ENCODE measurements at regions not wholly inside any gene's neighbourhood (a gene's known extent, or its start where the extent isn't known, plus 50 kb on each side); places are given as distances from the start of the nearest gene placed in this dataset.

DNA sequence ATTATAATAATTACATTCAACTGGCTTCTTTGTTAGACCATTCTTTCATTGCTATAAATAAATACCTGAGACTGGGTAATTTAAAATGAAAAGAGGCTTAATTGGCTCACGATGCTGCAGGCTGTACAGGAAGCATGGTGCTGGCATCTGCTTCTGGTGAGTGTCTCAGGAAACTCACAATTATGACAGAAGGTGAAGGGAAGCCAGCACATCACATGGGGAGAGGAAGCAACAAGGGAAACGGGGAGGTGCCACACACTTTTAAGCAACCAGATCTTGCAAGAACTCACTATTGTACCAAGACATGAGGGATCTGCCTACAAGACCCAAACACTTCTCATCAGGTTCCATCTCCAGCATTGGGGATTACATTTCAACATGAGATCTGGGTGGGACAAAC is 413.1 kb upstream of the ARRDC4 start:
- Histone ChIP-seq H3K27me3 (replicated peaks; ENCODE audit: insufficient read depth) (no peaks in the 10 kb centered on the region), H3K36me3 (no peaks in the 10 kb centered on the region), H3K27ac (no peak overlapping the region), H3K4me1 (replicated peaks) (no peaks in the 10 kb centered on the region), H3K4me3 (no peak overlapping the region), H3K9me3 (no peaks in the 10 kb centered on the region)
- TF ChIP-seq POLR2A (IDR thresholded peaks at IDR 0.05), result no peak
- TF ChIP-seq POLR2AphosphoS5 (IDR thresholded peaks at IDR 0.05), result no peak
- TF ChIP-seq, protein P1, sequence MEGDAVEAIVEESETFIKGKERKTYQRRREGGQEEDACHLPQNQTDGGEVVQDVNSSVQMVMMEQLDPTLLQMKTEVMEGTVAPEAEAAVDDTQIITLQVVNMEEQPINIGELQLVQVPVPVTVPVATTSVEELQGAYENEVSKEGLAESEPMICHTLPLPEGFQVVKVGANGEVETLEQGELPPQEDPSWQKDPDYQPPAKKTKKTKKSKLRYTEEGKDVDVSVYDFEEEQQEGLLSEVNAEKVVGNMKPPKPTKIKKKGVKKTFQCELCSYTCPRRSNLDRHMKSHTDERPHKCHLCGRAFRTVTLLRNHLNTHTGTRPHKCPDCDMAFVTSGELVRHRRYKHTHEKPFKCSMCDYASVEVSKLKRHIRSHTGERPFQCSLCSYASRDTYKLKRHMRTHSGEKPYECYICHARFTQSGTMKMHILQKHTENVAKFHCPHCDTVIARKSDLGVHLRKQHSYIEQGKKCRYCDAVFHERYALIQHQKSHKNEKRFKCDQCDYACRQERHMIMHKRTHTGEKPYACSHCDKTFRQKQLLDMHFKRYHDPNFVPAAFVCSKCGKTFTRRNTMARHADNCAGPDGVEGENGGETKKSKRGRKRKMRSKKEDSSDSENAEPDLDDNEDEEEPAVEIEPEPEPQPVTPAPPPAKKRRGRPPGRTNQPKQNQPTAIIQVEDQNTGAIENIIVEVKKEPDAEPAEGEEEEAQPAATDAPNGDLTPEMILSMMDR (IDR thresholded peaks at IDR 0.05), result no peak
- WGBS, result 61% methylated on average over 2 of the region's 2 CpGs
- DNase-seq (ENCODE audit: low spot score), result no peak
- intact Hi-C loops (cut with DNase I), result no loop called here

DNA sequence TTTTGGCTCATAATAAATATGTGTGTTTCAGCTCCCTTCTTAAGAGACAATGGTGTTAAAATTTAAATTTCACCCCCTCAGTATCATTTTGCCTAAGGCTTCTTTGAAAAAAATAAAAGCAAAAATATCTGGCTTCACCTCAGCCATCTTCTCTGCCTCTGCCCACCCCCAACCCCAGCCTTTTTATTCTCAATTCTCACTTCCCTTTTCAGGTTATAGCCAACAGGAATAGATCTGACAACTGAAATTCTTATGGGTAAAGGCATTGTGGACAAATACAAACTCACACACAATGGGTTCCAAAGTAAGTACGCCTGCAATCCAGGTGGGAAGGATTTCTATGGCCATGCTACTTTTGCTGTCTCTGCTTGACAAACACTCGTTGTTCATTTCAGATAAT is 399.0 kb upstream of the ARRDC4 start:
- intact Hi-C loops (cut with DNase I), result no loop called here
- Histone ChIP-seq H3K9me3 (no peaks in the 10 kb centered on the region), H3K4me1 (replicated peaks) (no peaks in the 10 kb centered on the region), H3K27me3 (replicated peaks; ENCODE audit: insufficient read depth) (no peaks in the 10 kb centered on the region), H3K36me3 (no peaks in the 10 kb centered on the region), H3K27ac (no peak overlapping the region), H3K4me3 (no peak overlapping the region)
- no peak for DNase-seq (ENCODE audit: low spot score)
- 76% methylated on average over 2 of the region's 2 CpGs for WGBS
- TF ChIP-seq POLR2A (IDR thresholded peaks at IDR 0.05), result no peak
- no peak for TF ChIP-seq POLR2AphosphoS5 (IDR thresholded peaks at IDR 0.05)
- TF ChIP-seq, protein P1 (IDR thresholded peaks at IDR 0.05), result no peak

DNA sequence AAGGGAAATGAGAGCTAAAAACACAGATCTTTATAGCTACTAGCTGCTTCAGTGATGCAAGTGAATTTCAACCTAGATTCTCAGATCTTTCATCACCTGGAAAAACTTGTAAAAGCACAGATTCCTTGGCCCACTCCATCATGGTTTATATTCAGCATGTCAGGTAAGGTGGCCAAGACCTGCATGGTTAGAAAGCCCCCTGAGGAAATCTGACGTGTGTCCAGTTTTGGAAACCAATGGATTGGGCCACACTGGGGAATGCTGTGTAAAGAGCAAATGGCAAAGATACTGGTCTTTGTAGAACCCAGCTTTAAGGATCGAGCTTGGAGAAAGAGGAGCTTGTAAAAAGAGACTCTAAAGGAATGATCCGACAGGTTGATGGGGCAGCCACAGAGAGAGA is 397.0 kb upstream of the ARRDC4 start:
- intact Hi-C loops (cut with DNase I), result no loop called here
- Histone ChIP-seq H3K27me3 (replicated peaks; ENCODE audit: insufficient read depth) (no peaks in the 10 kb centered on the region), H3K27ac (no peak overlapping the region), H3K4me1 (replicated peaks) (no peaks in the 10 kb centered on the region), H3K36me3 (no peaks in the 10 kb centered on the region), H3K9me3 (no peaks in the 10 kb centered on the region), H3K4me3 (no peak overlapping the region)
- no peak for DNase-seq (ENCODE audit: low spot score)
- WGBS, result 36% methylated on average over 3 of the region's 3 CpGs
- TF ChIP-seq POLR2A (IDR thresholded peaks at IDR 0.05) (no peak), POLR2AphosphoS5 (IDR thresholded peaks at IDR 0.05) (no peak)
- TF ChIP-seq, protein P1 (IDR thresholded peaks at IDR 0.05), result no peak

DNA sequence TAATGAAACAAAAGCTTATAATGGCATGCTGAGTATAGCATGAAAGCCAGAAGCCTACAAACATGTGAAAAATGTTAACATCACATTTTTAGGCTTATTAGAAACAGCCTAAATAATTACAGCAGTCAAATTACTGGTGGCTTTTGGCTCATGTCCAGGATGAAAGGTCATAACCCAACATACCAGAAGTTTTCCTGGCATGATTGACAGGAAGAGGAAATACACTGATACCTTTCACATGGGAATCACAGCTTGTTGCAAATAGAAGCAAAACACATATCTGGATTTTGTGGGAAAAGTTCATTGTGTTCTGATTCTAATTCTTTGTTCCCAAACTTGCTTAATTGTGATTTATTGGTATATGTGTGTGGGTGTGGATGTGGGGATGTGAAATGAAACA is 393.5 kb upstream of the ARRDC4 start:
- Histone ChIP-seq H3K27me3 (replicated peaks; ENCODE audit: insufficient read depth) (no peaks in the 10 kb centered on the region), H3K4me1 (replicated peaks) (no peaks in the 10 kb centered on the region), H3K9me3 (no peaks in the 10 kb centered on the region), H3K27ac (no peak overlapping the region), H3K4me3 (no peak overlapping the region), H3K36me3 (no peaks in the 10 kb centered on the region)
- DNase-seq (ENCODE audit: low spot score), result no peak
- TF ChIP-seq, protein P1 (IDR thresholded peaks at IDR 0.05), result no peak
- TF ChIP-seq POLR2AphosphoS5 (IDR thresholded peaks at IDR 0.05) (no peak), POLR2A (IDR thresholded peaks at IDR 0.05) (no peak)
- intact Hi-C loops (cut with DNase I), result no loop called here

DNA sequence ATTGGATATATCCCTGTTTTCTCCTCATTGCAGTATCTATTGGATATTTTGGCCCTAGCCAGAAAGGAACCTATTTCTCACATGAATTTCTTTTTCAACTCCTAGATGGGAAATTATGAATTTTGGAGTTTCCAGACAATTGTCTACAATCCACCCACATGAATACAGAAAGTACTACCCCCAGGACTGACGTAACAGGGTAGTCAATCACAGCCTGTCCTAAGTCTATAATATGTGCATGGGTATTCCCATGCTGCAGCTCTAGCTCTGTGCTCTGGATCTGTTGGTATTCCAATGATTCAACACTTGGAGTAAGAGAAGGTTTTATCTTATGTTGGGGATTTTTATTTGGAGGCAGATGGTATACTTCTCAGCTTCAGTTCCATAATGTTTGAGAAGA is 393.1 kb upstream of the ARRDC4 start:
- H3K4me1 ChIP-seq (replicated peaks), result no peaks in the 10 kb centered on the region
- H3K27me3 ChIP-seq (replicated peaks; ENCODE audit: insufficient read depth), result no peaks in the 10 kb centered on the region
- 64% methylated on average over 1 of the region's 1 CpG for WGBS
- H3K9me3 ChIP-seq, result no peaks in the 10 kb centered on the region
- H3K27ac ChIP-seq, result no peak overlapping the region
- H3K4me3 ChIP-seq, result no peak overlapping the region
- no peaks in the 10 kb centered on the region for H3K36me3 ChIP-seq
- intact Hi-C loops (cut with DNase I), result no loop called here
- no peak for DNase-seq (ENCODE audit: low spot score)
- TF ChIP-seq POLR2A (IDR thresholded peaks at IDR 0.05) (no peak), POLR2AphosphoS5 (IDR thresholded peaks at IDR 0.05) (no peak)
- TF ChIP-seq, protein P1 (IDR thresholded peaks at IDR 0.05), result no peak

Measured in prostate gland (tissue), 2 donors.